Activated gamma-delta T cell (primary cell): ENCODE measurements at regions not wholly inside any gene's neighbourhood (a gene's known extent, or its start where the extent isn't known, plus 50 kb on each side); places are given as distances from the start of the nearest gene placed in this dataset.

ENCODE experiments used
- DNase-seq: peaks from one replicate; lab custom pipeline; 2025; lab: John Stamatoyannopoulos, UW

GRCh38 chr12:127205781-127206555 lies 1061.0 kb upstream of the TMEM132C start:
- no peak for DNase-seq

- no peak for DNase-seq
Measured at GRCh38 chr12:127209318-127209717, 1057.7 kb upstream of the TMEM132C start.

GRCh38 chr12:127214186-127214585 lies 1052.8 kb upstream of the TMEM132C start:
- no peak for DNase-seq

- no peak for DNase-seq
Measured at GRCh38 chr12:127223011-127223410, 1044.0 kb upstream of the TMEM132C start.

GRCh38 chr12:127223731-127224130 lies 1043.2 kb upstream of the TMEM132C start:
- DNase-seq: no peak

GRCh38 chr12:127230843-127231260 lies 1036.1 kb upstream of the TMEM132C start:
- no peak for DNase-seq

GRCh38 chr12:127231371-127231770 lies 1035.6 kb upstream of the TMEM132C start:
- DNase-seq: no peak

GRCh38 chr12:127233016-127233415 lies 1034.0 kb upstream of the TMEM132C start:
- DNase-seq: no peak

- no peak for DNase-seq
Measured at GRCh38 chr12:127235761-127236160, 1031.2 kb upstream of the TMEM132C start.

- DNase-seq: no peak
Measured at GRCh38 chr12:127236491-127236890, 1030.5 kb upstream of the TMEM132C start.

GRCh38 chr12:127237151-127237550 lies 1029.8 kb upstream of the TMEM132C start:
- no peak for DNase-seq

GRCh38 chr12:127238107-127238506 lies 1028.9 kb upstream of the TMEM132C start:
- DNase-seq: no peak

GRCh38 chr12:127239781-127240180 lies 1027.2 kb upstream of the TMEM132C start:
- DNase-seq: no peak

GRCh38 chr12:127240249-127240929 lies 1026.6 kb upstream of the TMEM132C start:
- no peak for DNase-seq

GRCh38 chr12:127241072-127241817 lies 1025.7 kb upstream of the TMEM132C start:
- DNase-seq: no peak

GRCh38 chr12:127245009-127245408 lies 1022.0 kb upstream of the TMEM132C start:
- no peak for DNase-seq

GRCh38 chr12:127245437-127245836 lies 1021.5 kb upstream of the TMEM132C start:
- no peak for DNase-seq

GRCh38 chr12:127247937-127248336 lies 1019.0 kb upstream of the TMEM132C start:
- DNase-seq: no peak

- DNase-seq: no peak
Measured at GRCh38 chr12:127249428-127249827, 1017.5 kb upstream of the TMEM132C start.

GRCh38 chr12:127253797-127254327 lies 1013.1 kb upstream of the TMEM132C start:
- no peak for DNase-seq

GRCh38 chr12:127254420-127254955 lies 1012.5 kb upstream of the TMEM132C start:
- DNase-seq: no peak

GRCh38 chr12:127257366-127257935 lies 1009.5 kb upstream of the TMEM132C start:
- DNase-seq: no peak
